SW 1271 (cell line): ENCODE measurements at regions not wholly inside any gene's neighbourhood (a gene's known extent, or its start where the extent isn't known, plus 50 kb on each side); places are given as distances from the start of the nearest gene placed in this dataset.
"Not testable (repeated sequence)": the region's sequence is repeated elsewhere in the genome, so short reads cannot be mapped to it uniquely, and the experiment has no call there.

ENCODE experiments used
- DNase-seq, 2 experiments: peaks; one replicate each; lab custom pipeline; 2025; lab: John Stamatoyannopoulos, UW

DNA sequence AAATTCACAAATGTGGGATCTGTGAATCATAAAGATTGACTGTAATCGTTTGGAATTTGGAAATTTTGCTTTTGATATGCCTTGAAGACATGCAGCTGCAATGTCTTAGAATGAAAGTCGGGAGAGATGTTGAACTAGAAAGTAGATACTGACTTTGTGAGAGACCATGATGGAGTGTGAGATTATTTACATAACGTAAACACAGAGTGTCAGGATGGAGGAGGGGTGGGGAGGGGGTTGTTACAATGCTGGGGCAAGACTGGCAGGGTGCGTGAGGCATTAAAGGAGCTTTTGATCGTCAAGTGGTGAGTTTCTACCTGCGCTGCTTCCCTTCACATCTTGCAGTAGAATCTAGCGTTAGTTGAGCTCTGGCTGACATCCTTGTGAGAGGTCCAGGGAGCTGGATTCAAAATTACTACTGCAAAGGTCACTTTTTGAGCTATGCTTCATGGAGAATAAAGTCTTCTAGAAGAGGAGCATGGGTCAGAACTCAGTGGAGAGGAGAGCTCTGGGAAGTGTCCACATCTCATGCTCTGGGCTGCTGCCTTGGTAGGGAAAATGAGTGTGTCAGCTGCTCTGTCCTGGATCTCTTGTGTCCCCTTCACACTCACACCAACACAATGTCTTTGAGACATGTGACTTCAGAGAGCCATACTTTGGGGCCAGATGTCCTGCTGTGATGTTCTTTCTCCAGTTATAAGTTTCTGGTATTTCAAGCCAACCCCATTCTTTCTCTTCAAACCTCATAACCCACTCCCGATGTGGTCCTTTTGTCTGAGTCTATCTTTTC is 105.2 kb upstream of the CITED2 start:
- DNase-seq: no peak

DNA sequence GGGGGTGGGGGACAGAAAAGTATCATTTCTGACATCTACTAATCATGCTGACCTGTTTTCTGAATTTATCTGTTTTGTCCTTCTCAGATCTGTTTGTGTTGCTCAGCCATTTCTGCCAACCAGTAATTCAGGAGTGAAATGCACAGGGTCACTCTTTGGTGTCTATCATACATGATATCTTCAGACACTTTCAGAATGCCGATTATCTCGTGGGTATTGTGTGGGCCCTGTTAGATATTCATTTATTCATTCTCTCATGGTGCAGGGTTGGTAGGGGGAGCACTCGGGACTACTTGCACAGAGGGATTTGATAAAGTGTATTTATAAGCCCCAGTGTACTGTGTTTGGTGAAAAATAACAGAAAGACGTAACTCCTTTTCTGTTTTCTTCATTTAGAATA is 101.2 kb upstream of the CITED2 start:
- DNase-seq: no peak

DNA sequence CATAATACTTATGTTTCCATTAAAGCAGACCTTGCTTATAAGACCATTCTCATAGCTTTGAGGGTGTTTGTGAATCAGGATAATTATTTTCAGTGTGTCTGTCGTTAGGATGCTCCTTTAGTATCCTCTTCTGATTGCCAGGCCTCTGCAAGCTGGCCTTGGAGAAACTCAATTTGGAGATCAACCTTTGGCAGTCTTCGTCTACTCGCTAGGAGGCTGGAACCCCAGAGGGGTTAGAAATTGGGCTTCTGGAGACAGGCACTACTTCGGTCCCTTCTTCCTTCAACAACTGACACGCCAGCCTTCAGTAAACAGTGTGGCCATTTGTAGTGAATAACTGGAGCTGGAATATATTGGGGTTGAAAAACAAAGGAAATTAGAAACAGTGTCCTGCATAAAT is 100.8 kb upstream of the CITED2 start:
- DNase-seq: no peak

DNA sequence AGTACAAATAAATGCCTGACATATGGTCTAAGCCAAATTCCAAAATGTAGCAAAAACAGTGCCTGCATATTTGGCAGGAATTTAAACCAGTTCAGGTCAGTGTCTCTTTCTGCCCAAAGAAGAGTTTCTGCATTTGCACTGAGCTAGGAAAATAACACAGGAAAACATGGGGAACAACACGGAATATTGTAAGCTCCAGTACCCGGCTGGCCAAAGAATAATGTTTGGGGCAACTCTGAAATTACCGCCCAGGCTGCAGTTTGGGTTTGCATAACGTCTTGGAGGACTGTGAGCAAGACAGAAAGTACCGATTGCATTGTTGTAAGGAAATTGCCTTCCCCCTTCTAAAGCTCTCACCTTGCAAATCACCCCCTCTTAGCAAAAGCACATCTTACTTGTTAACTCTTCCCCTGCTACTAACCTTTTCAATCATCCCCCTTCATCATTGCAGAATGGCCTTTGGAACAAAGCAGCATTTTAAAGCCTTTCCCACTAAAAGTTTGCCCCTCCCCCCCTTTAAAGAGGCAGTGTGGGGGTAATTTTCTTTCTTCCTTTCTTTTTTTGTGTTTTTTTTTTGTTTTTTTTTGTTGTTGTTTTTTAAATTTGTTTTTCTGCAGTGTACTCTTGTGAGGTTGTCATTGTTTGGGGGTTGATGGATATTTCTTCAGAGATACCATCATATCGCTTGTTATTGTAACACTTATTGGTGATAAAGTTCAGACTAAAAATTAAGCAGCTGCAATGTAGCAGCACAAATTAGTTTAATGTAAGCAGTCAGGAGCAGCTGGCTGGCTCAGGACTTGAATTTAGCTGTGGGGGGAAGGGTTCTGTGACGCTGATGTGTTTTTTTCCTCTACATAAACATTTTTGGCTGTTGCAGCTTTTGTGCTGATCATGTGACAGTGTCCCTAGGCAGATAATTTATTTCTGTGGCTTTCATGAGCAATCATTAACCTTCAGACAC is 100.0 kb upstream of the CITED2 start:
- DNase-seq: no peak

DNA sequence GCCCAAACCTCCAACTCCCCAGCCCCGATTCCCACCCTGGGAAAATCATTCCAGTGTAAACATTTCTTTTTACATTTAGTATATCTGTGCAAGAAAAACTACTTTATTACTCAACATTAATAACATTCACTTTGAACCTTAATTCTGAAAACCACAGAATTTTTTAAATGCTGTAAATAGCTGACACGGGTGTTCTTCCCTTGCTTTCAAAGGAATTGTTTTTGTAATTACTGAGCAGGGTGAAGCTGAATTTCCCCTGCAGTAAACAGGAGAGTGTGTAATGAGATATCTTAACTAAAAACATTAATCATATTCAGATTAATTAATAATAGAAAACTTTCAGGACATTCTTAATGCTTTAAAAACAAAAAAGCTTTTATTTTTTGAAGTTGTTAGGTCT is 99.3 kb upstream of the CITED2 start:
- no peak for DNase-seq

DNA sequence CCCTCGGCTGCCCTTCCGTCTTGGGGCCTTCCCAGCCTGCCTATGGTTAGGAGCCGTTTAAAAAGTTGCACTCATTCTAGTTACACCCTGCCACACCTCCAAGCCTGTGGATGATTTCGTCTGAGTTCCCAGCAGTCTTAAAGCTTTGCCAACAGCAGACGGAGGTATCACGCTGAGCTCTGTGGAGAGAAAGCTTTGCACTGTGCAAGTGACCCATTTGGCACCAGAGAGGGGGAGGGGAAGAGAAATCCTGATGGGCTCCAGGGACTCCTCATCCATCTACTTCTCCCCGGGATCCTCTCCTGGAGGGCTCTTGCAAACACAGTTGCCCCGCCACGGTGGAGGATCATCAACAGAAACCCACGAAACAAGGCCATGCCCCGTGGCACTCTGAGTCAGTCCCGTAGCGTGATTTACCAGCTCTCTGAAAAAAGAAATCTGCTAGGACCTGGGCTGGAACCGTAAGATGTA is 98.8 kb upstream of the CITED2 start:
- no peak for DNase-seq

DNA sequence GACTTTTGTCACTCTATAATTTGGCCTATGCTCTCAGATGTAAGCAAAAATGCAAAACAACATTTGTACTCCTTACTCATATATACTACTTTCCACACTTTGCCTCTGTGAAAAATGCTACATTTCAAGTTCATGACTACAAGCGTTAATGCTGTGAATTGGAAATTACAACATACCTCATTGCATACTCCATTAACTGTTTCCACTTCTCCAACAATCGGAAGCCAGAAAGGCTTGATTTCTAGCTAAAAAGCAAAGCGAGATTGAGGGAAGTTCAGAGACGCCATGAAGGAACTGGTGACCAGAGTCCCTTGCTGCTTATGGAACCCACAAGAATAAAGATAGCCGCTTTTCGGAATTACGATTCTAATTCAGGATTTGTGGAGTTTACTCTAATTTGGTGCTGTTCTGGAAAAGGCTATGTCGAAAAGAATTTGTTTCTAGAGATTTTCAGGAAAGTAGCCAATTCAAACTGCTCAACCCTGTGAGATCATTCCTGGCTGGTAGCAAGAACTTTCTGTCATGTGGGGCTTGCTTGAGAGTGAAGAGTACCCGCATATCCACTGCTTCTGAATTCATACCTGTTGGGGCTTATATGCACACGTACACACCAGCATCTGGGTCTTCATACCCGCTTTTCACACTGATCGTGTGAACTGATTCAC is 98.0 kb upstream of the CITED2 start:
- DNase-seq: no peak

DNA sequence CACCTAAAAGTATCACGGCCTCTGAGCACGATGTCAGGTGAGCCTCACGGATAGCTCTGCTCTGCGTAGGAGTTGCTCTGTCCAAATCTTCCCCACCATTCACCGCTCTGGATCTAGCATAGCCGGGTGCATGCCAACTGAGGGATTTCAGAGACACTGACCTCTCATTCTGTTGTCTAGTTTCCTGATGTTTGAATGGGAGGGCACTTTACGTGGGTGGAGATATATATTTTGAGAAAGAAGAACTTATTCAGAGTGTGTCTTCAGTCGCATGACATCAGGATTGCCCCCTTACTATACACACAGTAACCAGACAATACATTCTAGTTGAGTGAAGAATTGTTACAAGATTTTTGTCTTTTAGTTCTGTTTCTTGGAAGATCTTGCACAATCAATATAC is 96.5 kb upstream of the CITED2 start:
- no peak for DNase-seq

DNA sequence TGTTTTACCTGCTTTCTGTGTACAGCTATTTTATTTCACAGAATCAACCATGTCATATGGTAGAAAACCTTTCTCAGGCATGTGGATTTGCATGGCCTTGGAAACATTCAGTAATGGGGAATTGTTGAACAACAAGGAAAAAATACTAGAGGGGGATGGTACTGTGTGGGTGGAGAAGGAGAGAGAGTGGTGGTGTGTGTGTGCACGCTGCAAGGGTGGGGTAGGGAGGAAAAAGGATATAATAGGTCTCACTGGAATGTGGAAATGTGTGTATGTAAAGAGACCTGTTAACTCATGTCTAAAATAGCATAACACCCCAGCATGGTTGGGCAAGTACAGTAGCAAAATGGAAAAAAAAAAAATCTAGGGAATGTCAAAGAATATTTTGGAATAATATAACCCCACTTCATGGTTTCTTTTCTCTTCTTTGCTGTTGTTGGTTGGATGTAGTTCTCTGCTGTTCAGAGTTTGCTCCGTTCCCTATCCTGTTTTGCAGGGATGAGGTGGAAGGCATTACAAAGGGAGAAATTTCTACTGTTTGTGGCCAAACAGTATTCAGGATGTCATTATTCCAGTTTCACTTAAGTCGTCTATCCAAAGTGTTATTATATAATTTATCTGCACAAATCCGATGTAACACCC is 93.9 kb upstream of the CITED2 start:
- DNase-seq: no peak

DNA sequence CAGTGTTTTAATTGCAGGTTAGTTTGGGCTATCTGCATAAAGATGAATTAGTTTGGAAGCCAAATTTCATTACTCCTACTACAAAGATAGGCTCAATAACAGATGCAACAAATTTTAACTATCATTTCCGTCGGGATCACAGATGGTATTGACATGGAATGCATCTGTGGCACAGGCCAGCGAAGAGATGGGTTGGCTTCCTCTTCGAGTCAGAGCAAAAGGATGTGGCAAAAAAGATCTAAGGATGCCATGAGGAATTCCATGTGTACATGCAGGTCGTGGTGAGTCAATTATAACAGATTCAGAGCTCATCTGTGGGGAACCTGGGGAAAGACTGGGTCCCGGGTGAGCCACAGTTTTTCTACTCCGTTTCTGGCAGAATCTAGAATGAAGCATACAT is 83.0 kb upstream of the CITED2 start:
- no peak for DNase-seq

DNA sequence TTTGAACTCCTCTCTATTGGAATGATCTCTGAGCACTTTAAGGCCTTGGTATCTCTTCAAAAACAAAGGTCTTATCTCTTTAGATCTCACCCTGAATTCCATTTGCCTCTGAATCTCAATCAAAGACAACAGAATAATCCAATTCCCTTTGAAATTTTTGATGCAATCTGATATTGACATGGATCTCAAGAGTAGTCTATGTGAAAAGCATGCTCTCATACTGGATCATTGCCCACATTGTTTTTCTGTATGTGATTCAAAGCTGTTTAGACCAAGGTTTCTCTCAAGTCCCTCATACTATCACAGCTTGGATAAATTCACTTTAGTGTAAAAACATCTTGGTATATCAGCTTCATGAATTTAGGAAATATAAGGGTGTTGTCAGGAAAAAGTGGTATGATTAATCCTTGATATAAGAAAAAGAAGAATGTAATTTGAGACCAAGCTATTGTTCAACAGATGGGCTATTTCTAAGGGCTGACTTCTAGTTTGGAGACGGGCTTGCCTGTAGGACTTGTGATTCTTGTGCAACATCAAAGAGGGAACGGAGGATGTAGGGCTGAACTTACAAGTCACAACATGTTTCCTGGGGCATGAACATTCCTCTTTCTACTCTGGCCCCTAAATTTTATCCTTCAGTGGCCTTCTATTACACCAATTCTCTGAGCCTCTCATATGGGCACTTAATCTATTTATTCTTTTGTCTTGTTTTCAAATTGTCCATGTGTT is 77.9 kb upstream of the CITED2 start:
- no peak for DNase-seq

DNA sequence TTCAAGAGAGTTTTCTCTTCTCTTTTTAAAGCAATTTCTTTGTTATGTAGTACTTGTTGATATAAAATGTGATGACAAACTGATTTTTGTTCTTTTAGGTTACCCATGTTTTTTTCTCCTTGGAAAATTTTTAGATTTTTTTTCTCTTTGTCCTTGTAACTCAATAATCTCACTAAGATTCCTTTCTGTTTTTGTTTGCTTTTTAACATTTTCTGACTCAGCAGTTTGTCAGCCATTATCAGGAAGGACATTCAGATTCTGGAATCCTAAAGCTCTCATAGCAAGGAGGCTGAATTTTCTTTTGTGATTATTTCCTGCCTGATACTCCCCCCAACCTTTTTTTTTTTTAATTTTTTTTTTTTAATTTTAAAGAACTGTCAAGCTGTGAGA is 75.2 kb upstream of the CITED2 start:
- no peak for DNase-seq

DNA sequence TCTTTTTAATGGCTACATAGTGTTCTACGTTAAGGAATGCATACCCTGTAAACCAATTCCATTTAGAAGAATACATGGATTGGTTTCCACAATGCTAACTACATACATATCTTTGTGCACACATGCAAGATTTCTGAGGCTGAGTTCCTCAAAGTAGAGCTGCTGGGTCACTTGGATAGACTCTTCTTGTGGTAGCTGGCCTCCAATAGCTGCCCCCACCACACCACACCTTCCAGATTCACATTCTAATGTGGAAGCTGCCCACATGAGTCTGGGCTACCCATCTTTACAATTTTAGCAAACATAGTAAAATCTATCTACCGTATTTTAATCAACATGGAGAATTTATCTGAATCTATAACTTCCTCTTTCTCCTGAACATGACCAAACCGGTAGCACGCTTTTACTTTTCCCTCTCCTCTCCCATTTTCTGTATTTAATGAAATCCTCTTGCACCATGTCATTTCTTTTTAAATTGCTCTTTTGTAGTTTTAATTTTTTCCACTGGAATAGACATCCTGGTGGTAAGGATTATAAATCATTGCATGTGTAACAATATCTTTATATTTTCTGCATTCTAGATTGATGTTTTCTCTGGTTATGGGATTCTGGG is 74.7 kb upstream of the CITED2 start:
- no peak for DNase-seq

DNA sequence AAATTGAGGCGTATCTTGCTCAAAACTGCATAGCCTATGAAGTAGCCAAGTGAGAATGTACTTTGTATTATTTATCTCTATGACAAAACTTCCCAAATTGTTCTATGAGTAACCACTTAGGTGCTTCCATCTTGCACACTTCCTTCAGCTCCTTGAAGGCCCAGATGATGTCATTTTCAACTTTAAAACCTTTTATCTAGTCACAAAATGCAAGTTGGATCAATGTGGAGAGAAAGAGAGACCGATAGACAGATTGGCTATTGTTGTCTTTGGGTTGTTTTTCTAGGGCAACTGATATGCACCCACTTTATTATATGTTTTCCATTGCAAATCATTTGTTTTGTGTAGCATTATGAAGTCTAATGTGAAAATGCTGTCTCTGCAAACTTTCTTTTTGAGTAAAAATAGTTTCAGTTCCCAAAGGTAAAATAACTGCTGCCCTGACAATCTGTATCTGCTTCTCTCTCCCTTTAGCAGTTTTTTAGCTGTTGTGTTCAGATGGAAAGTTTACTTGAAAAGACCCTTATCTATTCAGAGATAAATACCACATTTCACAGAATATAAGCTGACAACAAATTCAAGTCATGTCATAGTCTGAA is 73.7 kb upstream of the CITED2 start:
- DNase-seq: no peak

DNA sequence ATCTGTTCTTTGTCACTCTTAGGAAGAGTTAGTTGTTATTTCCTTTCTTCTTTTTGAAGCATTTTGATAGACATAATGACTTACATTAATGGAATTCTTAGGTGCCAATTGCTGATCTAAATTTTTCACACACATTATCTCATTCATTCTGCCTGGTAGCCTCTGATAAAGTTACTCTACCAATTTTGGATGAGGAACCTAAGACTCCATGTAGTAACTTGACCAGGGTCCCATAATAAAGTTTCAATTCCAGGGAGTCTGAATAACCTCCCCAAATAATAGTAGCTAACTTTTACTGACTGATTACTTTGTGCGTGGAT is 73.2 kb upstream of the CITED2 start:
- no peak for DNase-seq

DNA sequence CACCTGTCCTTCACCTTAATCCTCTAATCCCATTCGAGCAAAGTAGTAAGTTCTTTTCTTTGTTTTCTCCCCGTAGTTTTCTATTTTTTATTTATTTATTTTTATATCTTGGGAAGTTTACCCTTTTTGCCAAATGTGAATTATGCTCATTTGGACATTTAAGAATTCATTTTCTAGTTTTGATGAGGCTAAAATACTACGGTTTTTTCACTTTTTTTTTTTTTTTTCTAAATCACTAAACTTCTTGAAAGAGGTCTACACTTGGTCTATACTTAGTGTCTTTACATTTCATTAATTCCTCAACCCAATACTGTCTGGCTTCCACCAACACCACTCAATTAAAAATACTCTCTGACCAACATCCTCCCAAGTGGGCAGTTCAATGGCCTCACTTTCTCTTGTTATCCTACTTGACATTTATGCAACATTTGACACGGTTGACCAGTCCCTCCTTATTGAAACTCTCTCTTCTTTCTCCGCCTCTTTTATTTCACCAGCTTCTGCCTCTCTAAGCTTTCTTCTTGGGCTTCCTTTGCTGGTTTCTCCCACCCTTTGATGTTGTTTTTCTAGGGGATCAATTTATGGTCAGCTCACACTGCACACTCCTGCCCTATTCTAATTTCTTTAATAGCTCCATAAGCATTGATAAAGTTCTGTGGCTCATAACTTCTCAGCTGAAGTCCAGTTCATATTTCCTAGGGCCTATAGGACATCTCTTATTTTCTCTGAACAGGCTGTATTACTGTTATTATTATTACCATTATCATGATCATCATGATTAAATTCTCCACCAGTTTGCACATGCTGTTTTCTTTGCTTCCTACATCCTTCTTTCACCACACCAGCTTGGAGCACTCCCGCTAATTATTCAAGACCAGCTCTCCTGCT is 72.6 kb upstream of the CITED2 start:
- DNase-seq: no peak

DNA sequence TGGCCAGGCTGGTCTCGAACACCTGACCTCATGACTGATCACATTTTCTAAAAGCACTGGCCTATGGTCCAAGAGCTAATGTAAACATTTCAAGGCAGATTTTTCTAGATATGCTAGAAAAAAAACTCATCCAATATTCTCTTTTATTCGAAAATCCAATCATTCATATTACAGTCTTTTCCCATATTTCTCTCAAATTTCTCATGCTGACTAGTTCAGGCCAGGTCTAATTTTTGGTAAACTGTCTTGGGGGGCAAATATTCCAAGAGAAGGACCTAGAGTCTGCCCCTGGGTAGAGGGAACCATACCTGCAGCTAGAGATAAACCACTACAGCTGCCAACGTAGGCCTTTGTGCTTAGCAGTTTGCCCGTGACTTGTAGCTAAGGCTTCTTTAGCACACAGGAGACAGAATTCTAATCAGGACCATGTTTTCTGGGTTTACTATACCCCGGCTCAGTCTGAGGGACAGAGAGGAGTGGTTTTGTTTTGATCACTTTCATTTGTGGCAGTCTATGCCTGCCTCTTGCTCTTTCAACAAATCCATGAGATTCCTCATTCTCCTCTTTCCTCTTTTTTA is 71.8 kb upstream of the CITED2 start:
- DNase-seq: no peak

DNA sequence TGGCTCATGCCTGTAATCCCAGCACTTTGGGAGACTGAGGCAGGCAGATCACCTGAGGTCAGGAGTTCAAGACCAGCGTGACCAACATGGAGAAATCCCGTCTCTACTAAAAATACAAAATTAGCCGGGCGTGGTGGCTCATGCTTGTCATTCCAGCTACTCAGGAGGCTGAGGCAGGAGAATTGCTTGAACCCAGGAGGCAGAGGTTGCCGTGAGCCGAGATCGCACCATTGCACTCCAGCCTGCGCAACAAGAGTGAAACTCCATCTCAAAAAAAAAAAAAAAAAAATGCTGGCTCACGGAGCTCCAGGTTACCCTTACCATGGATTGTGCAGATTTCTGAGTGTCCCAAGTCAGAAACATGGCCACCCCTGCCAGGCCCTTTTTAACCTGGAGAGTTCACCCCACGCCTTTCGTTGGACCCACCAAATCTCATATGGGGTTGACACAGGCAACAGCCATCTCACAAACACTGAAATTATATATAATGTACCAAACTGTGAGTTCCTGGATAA is 69.9 kb upstream of the CITED2 start:
- not testable (repeated sequence) for DNase-seq
